Stomach (tissue), 4 donors: ENCODE measurements at regions not wholly inside any gene's neighbourhood (a gene's known extent, or its start where the extent isn't known, plus 50 kb on each side); places are given as distances from the start of the nearest gene placed in this dataset.

Source experiments
- EP300 ChIP-seq: sonication (generic); formaldehyde crosslinking; IDR thresholded peaks from one replicate; pipeline ENCODE4 v1.6.1; 2017; ENCODE audit warnings: antibody characterized with exemption
- TF ChIP-seq, protein P1 (sequence below), 7 experiments: fragments of 450-650 bp in 4 of 7; fragments of 200-600 bp in 3 of 7; sonication (generic) in 3 of 7; IDR thresholded peaks; one replicate each; pipeline ENCODE4 v1.5.1; 2016 to 2019; ENCODE audit warnings: antibody characterized with exemption in 7 of 7, control low read depth in 2 of 7, mild to moderate bottlenecking in 1 of 7

DNA sequence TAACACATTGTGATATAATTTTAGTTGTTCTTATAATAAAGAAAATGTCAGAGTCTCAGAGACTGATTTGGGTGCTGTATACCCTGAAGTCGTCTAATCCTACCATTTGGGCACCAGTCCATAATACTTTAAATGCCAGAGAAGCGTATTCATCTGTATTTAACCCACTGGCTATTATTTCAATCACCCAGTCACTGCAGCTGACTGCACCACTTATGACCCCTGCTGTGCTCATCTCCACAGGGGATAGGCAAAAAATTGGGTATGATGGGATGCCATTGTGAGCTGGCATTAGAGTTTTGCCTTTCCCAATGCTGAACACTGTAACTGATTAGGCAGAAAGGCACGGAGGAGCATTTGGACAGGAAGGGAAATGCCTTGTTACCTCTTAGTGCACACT is 599.7 kb downstream of the CAAP1 start:
- TF ChIP-seq, protein P1, sequence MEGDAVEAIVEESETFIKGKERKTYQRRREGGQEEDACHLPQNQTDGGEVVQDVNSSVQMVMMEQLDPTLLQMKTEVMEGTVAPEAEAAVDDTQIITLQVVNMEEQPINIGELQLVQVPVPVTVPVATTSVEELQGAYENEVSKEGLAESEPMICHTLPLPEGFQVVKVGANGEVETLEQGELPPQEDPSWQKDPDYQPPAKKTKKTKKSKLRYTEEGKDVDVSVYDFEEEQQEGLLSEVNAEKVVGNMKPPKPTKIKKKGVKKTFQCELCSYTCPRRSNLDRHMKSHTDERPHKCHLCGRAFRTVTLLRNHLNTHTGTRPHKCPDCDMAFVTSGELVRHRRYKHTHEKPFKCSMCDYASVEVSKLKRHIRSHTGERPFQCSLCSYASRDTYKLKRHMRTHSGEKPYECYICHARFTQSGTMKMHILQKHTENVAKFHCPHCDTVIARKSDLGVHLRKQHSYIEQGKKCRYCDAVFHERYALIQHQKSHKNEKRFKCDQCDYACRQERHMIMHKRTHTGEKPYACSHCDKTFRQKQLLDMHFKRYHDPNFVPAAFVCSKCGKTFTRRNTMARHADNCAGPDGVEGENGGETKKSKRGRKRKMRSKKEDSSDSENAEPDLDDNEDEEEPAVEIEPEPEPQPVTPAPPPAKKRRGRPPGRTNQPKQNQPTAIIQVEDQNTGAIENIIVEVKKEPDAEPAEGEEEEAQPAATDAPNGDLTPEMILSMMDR (IDR thresholded peaks at IDR 0.05), result no peak
- no peak for TF ChIP-seq EP300
